OCI-LY3 (cell line): ENCODE measurements at regions not wholly inside any gene's neighbourhood (a gene's known extent, or its start where the extent isn't known, plus 50 kb on each side); places are given as distances from the start of the nearest gene placed in this dataset.
"Not testable (repeated sequence)": the region's sequence is repeated elsewhere in the genome, so short reads cannot be mapped to it uniquely, and the experiment has no call there.

Experiments
- H2AFZ ChIP-seq: fragments of 200-600, 300-600 bp; shearing (Covaris generic); 2 replicates; pipeline ENCODE4 v1.6.0; 2014; ENCODE audit warnings: antibody characterized with exemption, low read depth, low read length
- H3K27ac ChIP-seq: fragments of 200-600, 300-600 bp; sonication (generic); 2 replicates; pipeline ENCODE4 v1.5.1; 2014; ENCODE audit warnings: mild to moderate bottlenecking, low read length, moderate library complexity, mixed read lengths
- H3K27me3 ChIP-seq: fragments of 200-600, 300-600 bp; sonication (generic); 2 replicates; pipeline ENCODE4 v1.6.1; 2014; ENCODE audit warnings: low read depth, low read length, mixed read lengths
- H3K36me3 ChIP-seq: fragments of 200-600, 300-600 bp; sonication (generic); replicated peaks from 2 replicates; pipeline ENCODE3; 2014; ENCODE audit warnings: low read depth, low read length, mixed read lengths
- H3K4me1 ChIP-seq: fragments of 300-600, 200-600 bp; sonication (generic); 2 replicates; pipeline ENCODE4 v1.6.1; 2014; ENCODE audit warnings: low read length, mixed read lengths
- H3K4me2 ChIP-seq: fragments of 200-600, 300-600 bp; sonication (generic); 2 replicates; pipeline ENCODE4 v1.6.1; 2014; ENCODE audit warnings: low read length, mixed read lengths
- H3K4me3 ChIP-seq: fragments of 300-600, 200-600 bp; sonication (generic); 2 replicates; pipeline ENCODE4 v1.5.1; 2014; ENCODE audit warnings: antibody characterized with exemption, mild to moderate bottlenecking, low read length, moderate library complexity
- H3K79me2 ChIP-seq: fragments of 300-600, 200-600 bp; shearing (Covaris generic); 2 replicates; pipeline ENCODE4 v1.6.1; 2014; ENCODE audit warnings: mild to moderate bottlenecking, low read length, mixed read lengths
- H3K9ac ChIP-seq: fragments of 300-600, 200-600 bp; shearing (Covaris generic); 2 replicates; pipeline ENCODE4 v1.6.0; 2014; ENCODE audit warnings: mild to moderate bottlenecking, low read length, moderate library complexity
- H3K9me3 ChIP-seq: fragments of 200-600, 300-600 bp; shearing (Covaris generic); 2 replicates; pipeline ENCODE4 v1.6.1; 2014; ENCODE audit warnings: low read length, mixed read lengths; ENCODE audit not compliant: insufficient read depth
- H4K20me1 ChIP-seq: fragments of 200-600, 300-600 bp; sonication (generic); 2 replicates; pipeline ENCODE4 v1.6.1; 2016; ENCODE audit warnings: low read length, mixed read lengths; ENCODE audit not compliant: insufficient read depth
- EZH2phosphoT487 ChIP-seq: fragments of 200-600 bp; shearing (Covaris generic); IDR thresholded peaks from 2 replicates; pipeline ENCODE4 v1.6.1; 2018; ENCODE audit warnings: antibody characterized with exemption, mixed run types, low read depth
- TF ChIP-seq, protein P1 (sequence below): fragments of 200-600, 300-600 bp; sonication (generic); IDR thresholded peaks from 2 replicates; pipeline ENCODE4 v1.5.1; 2014; ENCODE audit warnings: antibody characterized with exemption, low read length, low read depth

DNA sequence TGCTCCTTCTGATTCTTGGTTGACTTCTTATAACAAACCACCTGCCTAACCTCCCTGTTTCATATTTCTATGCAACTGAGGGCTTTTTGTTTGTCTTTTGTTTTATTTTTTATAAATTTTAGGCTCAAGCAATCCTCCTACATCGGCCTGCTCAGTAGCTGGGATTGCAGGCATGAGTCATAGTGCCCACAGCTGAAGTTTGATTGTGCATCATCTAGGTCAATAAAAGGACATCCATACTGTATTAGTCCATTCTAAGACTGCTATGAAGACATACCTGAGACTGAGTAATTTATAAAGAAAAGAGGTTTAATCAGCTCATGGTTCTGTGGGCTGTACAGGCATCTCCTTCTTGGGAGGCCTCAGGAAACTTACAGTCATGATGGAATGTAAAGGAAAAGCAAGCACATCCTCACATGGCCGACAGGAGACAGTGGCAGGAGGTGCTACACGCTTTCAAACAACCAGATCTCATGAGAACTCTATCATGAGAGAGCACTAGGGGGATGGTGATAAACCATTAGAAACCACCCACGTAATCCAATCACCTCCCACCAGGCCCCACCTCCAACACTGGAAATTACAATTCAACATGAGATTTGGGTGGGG is 285.0 kb downstream of the SIPA1L2 start:
- H3K9ac ChIP-seq = no peak overlapping the region
- no peak overlapping the region for H3K27ac ChIP-seq
- H3K4me1 ChIP-seq = peaks cover 4% of the 10 kb centered on the region; the same call in 1 of the 2 replicates
- H3K4me3 ChIP-seq = no peak overlapping the region
- 0 out of 2 replicates have a peak, but pooled peaks cover 7% of the 10 kb centered on the region for H3K9me3 ChIP-seq
- no peaks in the 10 kb centered on the region for H3K36me3 ChIP-seq
- H3K4me2 ChIP-seq = no peak overlapping the region
- H3K27me3 ChIP-seq = peaks cover 7% of the 10 kb centered on the region; the same call in 1 of the 2 replicates
- TF ChIP-seq EZH2phosphoT487 = no peak
- TF ChIP-seq, protein P1, sequence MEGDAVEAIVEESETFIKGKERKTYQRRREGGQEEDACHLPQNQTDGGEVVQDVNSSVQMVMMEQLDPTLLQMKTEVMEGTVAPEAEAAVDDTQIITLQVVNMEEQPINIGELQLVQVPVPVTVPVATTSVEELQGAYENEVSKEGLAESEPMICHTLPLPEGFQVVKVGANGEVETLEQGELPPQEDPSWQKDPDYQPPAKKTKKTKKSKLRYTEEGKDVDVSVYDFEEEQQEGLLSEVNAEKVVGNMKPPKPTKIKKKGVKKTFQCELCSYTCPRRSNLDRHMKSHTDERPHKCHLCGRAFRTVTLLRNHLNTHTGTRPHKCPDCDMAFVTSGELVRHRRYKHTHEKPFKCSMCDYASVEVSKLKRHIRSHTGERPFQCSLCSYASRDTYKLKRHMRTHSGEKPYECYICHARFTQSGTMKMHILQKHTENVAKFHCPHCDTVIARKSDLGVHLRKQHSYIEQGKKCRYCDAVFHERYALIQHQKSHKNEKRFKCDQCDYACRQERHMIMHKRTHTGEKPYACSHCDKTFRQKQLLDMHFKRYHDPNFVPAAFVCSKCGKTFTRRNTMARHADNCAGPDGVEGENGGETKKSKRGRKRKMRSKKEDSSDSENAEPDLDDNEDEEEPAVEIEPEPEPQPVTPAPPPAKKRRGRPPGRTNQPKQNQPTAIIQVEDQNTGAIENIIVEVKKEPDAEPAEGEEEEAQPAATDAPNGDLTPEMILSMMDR = no peak
- H3K79me2 ChIP-seq = no peaks in the 10 kb centered on the region
- H4K20me1 ChIP-seq = no peaks in the 10 kb centered on the region
- no peak overlapping the region for H2AFZ ChIP-seq

DNA sequence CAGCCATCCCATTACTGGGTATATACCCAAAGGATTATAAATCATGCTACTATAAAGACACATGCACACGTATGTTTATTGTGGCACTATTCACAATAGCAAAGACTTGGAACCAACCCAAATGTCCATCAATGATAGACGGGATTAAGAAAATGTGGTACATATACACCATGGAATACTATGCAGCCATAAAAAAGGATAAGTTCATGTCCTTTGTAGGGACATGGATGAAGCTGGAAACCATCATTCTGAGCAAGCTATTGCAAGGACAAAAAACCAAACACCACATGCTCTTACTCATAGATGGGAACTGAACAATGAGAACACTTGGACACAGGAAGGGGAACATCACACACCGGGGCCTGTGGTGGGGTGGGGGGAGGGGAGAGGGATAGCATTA is 285.7 kb downstream of the SIPA1L2 start:
- H3K9me3 ChIP-seq, H3K79me2 ChIP-seq, H3K9ac ChIP-seq, H2AFZ ChIP-seq, H3K36me3 ChIP-seq, H3K4me3 ChIP-seq, H4K20me1 ChIP-seq, H3K4me2 ChIP-seq, H3K27ac ChIP-seq, H3K27me3 ChIP-seq, H3K4me1 ChIP-seq: not testable (repeated sequence)

DNA sequence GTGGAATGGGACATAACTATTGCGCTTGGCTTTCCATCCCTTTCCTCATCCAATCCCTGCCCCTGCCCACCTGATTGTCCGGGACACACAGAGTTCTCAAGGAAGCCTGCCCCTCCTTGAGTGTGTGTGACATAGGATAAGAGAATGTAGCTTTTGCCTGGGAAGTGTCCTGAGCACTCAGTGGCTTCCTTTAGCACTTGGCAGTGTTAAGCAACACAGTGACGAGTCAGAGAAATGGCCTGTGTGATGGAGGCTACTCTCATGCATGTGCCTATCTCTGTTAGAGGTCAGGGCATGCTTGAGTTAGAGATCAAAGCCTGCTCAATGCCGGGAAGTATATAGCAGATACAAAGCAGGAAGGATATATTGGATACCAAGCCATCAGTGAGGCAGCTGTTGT is 289.5 kb downstream of the SIPA1L2 start:
- Histone ChIP-seq H3K9ac (no peak overlapping the region), H3K4me3 (no peak overlapping the region), H3K4me1 (no peaks in the 10 kb centered on the region), H3K79me2 (no peaks in the 10 kb centered on the region), H3K9me3 (no peaks in the 10 kb centered on the region), H2AFZ (no peak overlapping the region), H3K4me2 (no peak overlapping the region), H3K27ac (no peak overlapping the region), H4K20me1 (no peaks in the 10 kb centered on the region), H3K27me3 (no peaks in the 10 kb centered on the region), H3K36me3 (no peaks in the 10 kb centered on the region)
- no peak for TF ChIP-seq EZH2phosphoT487
- TF ChIP-seq, protein P1 = no peak

DNA sequence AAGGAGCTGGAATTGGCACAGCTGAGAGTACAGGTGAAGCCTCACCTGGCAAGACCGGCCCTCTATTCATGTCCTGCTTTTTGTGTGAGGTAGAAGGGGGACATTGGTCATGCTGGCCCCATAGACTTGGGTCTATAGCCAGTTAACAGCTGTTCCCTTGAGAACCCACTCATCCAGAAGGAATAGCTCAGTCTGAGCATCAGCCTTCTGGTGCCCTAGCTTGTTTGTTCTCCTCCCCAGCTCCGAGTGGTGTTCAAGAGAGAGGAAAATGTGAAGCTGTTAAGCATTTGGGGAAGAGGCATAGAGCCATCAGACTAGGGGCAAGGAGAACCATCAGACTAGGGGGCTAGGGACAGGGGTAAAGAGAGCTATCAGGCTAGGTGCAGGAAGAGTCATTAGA is 290.9 kb downstream of the SIPA1L2 start:
- Histone ChIP-seq H3K27ac (no peak overlapping the region), H3K79me2 (no peaks in the 10 kb centered on the region), H3K4me1 (no peaks in the 10 kb centered on the region), H3K4me3 (no peak overlapping the region), H3K36me3 (no peaks in the 10 kb centered on the region), H3K9me3 (no peaks in the 10 kb centered on the region), H2AFZ (no peak overlapping the region), H4K20me1 (no peaks in the 10 kb centered on the region), H3K9ac (no peak overlapping the region), H3K27me3 (no peaks in the 10 kb centered on the region), H3K4me2 (no peak overlapping the region)
- TF ChIP-seq EZH2phosphoT487 = no peak
- TF ChIP-seq, protein P1 = no peak
